HL-60 (cell line): ENCODE measurements at regions not wholly inside any gene's neighbourhood (a gene's known extent, or its start where the extent isn't known, plus 50 kb on each side); places are given as distances from the start of the nearest gene placed in this dataset.

Experiments
- CTCF ChIP-seq: IDR thresholded peaks from one replicate; pipeline ENCODE4 v1.5.1; 2011; ENCODE audit warnings: low read length, control low read depth, inconsistent platforms; ENCODE audit not compliant: insufficient read depth
- POLR2AphosphoS5 ChIP-seq: IDR thresholded peaks from 2 replicates; pipeline ENCODE4 v1.6.1; 2012; ENCODE audit warnings: low read depth
- REST ChIP-seq: IDR thresholded peaks from 2 replicates; pipeline ENCODE4 v1.6.1; 2012; ENCODE audit warnings: low read depth; ENCODE audit not compliant: insufficient replicate concordance
- SPI1 ChIP-seq: IDR thresholded peaks from 2 replicates; pipeline ENCODE4 v1.6.1; 2012; ENCODE audit warnings: low read depth, mild to moderate bottlenecking, borderline replicate concordance

GRCh38 chr2:220669324-220669723, 902.8 kb downstream of the EPHA4 start:
- no peak for TF ChIP-seq CTCF
- TF ChIP-seq REST = no peak
- TF ChIP-seq POLR2AphosphoS5 = no peak
- TF ChIP-seq SPI1 = no peak
